Eye (tissue), 1 donor: ENCODE measurements at regions not wholly inside any gene's neighbourhood (a gene's known extent, or its start where the extent isn't known, plus 50 kb on each side); places are given as distances from the start of the nearest gene placed in this dataset.

Experiments
- DNase-seq: peaks from one replicate; pipeline ENCODE4 v3.0.0-alpha.2; 2015

DNA sequence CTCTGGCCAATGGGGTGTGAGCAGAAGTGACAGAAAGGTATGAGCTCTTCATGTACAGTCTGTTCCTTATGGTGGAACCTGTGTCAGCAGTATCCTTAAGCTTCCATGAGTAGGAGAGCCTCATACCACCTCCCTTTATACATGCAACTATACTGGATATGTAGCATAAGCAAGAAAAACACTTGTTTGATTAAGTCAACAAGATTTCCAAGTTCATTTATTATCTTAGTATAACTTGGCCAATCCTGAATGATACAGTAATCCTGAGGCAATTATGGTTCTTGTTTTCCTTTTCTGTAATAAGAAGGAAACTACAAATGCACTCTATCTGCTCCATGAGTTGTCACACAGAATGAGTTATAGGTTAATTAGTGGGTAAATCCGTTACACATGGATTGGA, 409.6 kb upstream of the ID4 start:
- DNase-seq: no peak

DNA sequence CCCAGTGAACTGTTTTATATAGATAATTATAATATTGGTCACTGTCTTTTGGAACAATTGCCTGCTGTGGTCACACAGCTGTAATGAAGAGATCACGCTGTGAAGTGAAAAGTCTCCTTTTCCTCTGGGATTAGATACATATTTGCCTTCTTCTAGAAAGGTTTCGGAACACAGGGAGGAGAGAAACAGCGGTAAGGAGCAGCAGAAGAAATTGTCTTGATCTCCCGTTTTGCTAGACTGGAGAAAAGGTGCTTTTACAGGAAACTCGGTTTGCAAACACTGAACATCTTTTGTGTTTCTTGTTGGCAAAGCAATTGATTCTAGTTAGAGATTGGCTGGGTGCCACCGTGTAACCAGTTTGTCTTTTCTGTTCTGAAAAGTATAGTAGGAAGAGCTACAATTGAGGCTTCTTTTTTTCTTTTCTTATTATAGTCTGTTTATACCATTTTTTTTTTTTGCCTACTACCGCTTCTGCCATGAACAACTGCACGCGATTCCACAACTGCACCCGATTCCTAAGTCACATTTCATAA, 404.1 kb upstream of the ID4 start:
- peak; percentile 39 for DNase-seq

DNA sequence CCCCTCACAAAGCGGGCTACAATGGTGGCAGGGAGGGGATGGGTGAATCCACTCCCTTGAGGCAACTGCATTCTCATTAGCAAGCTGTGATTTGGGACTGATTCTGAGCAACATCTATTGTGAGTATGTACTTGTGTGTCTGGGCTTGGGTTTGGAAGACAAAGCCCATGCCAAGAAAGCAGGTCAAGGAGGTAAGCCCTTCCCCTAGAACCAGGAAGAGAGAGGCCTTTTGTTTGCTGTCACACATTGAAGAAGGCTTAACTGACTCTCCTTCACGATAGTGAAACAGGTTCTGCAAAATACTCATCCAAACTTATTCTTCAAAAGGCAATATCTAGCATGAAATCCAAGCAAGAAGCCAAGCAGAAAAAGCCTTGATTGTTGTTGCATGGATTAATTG, 403.1 kb upstream of the ID4 start:
- DNase-seq: no peak

DNA sequence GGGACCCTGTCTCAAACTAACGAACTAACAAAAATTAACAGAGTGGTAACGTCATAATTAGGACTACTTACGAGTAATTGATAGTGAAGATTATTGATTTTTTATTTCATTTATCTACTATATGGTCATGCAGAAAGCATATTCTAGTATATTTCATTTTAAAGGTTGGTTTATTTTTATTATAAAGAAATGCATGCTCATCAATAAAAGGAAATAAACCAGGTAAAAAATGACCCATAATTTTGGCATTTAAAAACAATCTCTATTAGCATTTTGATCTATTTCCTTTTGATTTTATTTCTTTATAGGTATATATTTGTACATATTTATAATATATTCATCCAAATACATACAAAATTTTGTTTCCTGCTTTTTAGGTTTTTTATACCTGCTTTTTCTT, 401.4 kb upstream of the ID4 start:
- no peak for DNase-seq

DNA sequence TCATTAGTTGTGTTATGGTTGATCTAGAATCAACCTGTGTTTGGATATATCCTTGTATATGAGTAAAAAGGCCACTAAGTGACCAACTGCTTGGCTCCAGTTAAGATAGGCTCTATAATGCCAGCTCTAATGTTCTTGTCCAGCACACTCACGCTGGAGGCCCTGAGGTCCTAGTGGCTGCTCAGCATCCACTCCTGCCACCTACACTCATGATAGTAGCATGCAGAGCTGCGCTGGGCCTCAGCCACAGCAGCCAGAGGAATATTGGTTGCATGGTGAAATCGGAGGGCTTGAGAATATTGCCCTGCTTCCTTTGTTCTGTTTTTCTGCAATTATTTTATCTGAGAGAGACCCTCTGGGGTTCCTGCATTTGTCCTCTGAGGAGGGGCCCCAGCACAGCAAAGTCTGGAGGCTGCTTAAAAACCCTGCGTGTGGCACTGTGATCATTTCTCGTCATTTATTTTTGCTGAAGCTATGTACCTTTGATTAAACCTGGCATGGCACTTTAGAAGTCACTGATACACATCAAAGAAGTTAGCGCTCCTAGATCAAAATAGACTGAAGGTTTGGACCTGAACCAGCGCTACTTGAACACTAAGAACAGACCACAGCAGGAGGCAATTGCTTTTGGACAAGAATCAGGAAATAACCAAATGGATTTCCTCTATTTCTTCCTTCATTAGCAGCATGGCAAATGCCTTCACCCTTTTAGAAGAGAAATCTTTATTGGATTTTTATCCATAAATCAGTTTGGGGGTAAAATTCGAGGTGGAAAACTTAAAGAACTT, 398.4 kb upstream of the ID4 start:
- DNase-seq: no peak

DNA sequence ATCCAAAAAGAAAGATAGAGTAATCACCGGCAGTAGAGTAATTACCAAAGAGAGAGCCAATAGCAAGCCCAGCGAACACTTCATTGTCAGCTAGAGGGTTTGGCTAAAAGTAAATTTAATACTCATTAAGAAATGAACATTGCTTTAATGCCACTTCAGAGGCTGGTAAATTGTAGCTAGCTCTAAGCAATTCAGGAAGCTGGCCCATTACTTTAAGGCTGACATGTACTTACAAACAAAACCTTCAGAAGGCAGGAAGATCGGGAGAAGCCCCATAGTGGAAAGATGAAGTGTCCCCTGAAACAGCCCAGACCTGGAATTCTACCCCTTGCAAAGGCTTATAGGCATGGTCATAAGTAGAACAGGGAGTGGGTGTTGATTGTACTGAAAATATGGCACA, 396.6 kb upstream of the ID4 start:
- DNase-seq: no peak

DNA sequence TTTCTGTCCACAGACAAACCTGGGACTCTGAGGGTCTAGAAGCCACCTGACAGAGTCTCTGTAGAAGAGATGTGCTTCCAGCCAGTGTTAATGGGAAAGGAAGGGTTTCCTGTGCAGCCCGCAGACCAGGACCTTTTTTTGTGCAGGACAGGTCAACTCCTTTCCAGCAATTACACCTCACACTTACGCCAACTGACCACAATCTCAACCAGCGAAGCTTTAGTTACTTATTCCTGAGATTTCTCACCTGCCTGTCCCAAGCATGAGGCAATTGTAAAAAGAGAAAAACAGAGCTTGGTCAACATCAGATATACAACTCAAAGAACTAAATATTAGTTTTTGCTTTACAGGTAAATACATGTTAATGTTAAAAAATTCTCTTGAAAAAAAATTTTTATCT, 393.8 kb upstream of the ID4 start:
- DNase-seq: no peak

DNA sequence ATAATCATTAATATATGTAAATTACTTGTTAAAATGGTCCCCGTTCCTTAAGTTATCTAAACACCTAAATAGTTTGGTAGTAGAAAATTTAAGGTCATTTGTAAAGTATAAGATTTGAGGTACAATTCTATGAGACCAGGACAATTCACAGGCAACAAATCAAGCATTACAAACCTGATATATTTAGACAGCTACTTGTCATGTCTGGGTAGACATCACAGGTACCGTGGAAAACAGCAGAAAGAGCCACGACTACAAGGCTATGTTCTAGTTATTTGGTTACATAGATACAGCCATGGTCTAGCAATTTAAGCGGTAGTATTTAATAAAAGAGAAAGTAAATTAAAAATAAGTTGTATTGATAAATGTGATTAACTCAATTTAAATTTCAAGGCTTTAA, 393.1 kb upstream of the ID4 start:
- no peak for DNase-seq

DNA sequence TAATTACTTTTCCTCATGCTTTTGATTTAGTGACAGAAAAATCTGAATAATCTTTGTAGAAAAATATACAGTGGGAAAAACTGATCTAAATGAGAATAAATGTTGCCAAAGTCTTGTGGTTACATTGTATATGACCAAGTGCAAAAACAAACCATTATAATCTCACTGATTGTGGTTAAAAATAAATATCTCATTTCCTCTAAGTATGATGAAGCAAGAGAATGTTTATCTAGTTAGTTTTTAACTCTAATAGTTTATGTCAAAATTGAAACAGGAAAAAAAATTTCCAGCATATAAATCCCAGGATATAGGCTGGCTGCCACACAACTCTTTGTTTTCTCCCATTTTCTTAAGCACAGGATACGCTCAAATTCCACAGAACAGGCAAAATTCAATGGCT, 392.7 kb upstream of the ID4 start:
- DNase-seq: no peak

DNA sequence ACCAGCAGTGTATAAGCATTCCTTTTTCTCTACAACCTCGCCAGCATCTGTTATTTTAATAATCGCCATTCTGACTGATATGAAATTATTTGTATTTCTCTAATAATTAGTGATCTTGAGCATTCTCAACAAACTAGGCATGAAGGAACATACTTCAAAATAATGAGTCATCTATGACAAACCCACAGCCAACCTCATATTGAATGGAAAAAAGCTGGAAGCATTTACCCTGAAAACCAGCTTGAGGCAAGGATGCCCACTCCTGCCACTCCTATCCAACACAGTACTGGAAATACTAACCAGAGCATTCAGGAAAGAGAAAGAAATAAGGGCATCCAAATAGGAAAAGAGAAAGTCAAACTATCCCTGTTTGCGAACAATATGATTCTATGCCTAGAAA, 390.6 kb upstream of the ID4 start:
- DNase-seq: no peak

DNA sequence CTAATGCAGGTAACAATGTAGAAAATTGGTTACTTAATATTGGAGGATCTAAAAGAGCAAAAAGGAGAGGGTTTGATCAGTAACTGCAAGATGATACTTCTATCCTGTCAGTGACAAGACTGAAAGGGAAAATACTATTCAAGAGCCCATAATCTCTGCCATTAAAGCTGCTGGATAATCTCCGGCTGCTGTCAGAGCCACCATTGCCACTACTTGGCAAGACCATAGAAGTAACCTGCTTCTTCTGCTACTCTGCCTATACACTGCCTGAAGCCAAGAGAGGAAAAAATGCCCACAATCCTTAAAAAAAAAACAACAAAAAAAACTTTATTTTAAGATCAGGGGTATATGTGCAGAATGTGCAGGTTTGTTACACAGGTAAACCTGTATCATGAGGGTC, 386.5 kb upstream of the ID4 start:
- DNase-seq: no peak

DNA sequence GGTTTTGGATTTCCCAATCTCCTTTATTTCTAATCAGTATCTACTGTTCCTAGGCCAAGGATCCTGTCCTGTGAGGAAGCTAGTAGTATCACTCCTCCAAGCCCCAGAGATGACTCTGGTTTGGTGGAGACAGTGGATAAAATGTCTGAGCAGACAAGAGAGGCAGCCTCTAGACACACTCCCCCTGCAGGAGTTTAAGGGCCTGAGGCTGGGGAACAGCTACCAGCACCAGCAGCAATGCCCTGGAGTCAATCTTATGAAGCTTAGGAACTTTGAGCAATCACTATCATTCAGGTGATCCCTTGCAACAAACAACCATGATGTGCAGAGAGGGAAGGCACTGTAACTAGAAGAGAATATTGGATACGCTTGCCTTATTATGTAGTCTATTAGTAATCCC, 384.7 kb upstream of the ID4 start:
- DNase-seq: no peak

DNA sequence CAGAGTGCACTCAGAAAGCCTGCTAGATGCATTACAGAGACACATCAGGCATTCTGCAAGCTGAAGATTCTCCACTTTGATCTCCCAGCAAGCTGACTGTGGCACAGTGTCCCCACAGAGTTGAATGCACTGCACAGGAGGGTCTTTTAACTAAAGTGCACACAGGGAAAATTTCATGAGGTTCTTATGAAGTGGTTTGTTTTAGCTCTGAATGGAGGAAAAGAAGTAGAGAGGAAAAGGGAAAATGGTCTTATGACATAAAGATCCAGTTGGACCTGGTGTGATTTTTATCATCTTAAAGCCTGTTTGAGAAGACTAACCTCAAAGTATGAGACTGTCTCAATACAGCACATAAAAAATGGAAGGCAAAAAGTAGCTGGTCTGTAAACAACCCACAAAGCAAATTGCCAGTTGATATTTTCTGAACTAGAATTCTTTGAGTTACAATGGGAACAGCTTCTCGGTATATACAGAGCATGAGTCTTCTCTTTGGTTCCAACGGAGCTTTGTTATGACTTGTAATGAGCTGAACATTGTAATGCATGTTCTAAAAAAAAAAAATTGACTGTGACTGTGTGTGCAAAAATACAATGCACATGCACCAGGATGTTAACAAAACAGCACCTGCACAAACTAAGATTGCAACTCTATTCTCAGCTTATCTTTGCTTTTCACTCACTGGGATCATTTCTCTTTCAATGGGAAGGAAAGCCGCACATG, 383.0 kb upstream of the ID4 start:
- DNase-seq: peak; percentile 33

DNA sequence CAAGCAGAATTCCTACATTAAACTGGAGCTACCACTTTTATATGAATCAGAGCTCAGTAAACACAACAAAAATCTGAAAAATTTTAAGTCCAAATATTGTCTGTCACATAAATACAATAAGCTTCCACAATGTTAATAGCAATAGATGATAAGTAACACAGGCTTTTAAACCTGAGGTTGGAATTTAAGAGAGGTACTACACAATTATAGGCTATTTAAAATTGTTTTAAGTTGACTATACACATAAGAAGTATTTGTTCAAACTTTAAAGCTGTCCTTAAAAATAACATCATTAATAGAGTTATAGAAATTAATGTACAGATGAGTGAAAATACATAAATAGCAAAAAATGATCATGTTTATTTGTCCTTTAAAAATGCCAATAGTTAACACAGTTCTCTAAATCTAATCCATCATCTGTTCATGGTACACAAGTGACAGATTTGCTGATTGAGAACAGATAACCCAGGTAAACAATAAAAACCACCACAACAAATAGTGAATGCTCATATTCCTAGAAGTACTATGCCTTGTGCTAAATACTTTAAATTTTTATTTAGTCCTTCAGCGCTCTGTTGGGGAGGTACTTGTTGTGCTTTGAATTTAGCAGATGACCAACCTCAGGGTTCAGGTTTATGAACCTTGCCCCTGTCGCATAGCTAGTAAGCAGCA, 382.3 kb upstream of the ID4 start:
- no peak for DNase-seq

DNA sequence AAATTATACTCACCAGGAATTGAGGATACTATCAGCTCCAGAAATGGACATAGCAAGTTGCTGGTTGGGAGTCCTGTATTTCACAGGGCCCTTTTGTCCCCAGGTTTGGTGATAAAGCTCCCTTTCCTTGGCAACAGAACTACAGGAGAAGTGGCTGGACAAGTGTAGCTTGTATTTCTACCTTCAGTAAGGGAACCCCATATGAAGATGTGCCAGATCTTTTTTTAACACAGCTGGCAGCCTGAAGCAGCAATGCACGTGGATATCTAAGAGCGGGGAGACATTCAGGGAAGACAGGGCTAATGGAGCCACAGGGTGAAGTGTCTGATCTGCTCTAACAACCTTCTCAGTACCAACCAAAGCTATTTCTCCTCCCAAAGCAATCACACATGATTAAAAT, 373.9 kb upstream of the ID4 start:
- DNase-seq: no peak

DNA sequence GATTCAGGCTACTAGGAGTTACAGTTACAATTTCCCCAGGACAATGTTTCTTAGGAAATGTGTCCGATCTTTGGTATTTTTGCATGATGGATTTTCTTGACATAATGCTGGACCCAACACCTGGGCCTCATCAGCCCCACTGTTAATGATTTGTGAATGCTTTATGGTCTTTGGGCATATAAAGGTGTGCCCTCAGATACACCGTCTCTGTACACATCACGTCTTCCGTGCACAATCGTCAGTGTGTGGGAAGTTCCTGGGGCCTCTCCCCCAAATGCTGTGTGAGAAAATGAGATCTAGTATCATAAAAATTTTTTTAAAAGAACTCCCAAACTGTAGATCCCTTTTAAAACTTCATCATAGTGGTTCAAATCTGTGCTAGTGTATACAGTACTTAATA, 373.2 kb upstream of the ID4 start:
- DNase-seq: no peak

DNA sequence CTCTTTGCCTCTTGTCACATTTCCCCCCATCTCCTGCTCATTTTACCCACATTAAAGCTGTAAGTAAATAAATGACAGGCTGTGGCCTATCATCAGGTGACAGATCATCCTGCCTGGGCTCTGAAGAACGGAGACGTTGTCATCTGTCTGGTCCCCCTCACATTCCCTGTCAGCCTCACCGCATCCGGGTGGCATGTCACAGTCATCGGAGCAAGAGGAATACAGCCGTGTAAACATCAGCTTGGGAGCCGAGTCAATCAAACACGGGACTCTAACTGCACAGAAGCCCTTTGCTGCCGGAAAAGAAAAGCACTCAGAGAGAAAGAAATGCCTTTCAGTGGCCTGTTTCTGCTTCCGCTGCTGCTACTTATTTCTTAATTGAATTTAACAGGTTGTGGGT, 371.9 kb upstream of the ID4 start:
- peak; percentile 82 for DNase-seq

DNA sequence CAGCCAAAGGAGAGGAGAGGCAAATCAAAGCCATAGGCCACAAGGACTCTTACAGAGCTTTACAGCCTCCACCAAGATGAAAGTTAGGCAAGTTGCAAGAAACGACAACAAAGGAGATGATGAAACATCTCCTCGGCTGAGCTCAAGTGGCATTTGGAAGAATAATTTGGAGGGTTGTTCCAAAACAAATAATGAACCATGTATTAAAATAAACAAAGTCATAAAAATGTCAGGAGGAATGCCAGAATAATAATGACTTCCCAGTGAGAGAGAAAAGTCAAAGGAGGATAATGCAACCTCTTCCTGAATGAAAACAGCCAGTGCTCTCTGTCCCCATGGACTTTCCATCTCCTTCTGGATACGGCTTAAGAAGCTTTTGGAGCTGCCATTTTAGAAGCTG, 371.4 kb upstream of the ID4 start:
- peak; percentile 23 for DNase-seq

DNA sequence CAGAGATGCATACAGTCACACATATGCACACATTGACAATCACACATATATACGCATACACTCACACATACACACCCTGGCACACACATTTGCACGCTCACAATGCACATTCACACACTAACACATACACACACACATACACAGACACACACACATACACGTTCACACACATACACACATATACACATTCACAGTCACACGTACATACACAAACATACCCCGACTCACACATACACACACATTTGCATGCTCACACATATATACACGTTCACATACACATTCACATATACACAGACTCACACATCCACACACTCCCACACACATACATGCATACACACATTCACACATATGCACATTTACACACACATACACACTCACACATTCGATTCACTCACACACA, 366.8 kb upstream of the ID4 start:
- DNase-seq: no peak

DNA sequence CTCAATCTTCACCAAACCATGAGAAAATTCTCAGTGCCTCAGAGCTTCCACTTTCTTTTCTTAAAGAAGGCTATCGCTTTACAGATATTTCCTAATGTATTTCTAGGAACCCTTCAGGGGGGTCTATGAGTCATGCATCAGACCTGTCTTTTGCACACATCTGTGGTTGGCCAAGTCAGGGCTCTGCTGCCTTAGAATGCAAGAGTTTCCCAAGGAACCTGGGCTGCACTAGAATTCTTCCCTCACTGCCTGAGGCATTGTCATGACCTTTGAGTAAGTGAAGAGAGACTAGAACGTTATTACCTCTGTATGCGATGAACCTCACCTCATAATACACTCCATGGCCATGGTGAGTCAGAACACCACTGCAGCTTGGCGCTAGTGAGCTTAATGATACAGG, 365.0 kb upstream of the ID4 start:
- no peak for DNase-seq

DNA sequence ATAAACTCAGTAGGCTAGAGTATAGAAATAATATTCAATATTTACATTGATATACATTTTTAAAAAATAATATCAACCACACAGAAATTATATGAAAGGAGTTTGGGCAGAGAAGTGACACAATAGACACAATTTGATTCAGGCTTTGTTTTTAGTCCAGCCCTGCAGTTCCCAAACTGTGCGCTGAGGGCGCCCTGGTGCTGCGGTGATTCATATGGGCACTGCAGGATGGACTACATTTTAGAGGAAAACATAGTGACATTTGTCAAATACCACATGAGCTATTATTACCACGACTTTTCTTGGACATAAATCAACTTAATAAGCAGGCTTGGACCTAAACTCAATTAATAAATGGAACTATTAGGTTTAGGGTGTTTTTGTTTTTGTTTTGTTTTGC, 364.3 kb upstream of the ID4 start:
- no peak for DNase-seq

DNA sequence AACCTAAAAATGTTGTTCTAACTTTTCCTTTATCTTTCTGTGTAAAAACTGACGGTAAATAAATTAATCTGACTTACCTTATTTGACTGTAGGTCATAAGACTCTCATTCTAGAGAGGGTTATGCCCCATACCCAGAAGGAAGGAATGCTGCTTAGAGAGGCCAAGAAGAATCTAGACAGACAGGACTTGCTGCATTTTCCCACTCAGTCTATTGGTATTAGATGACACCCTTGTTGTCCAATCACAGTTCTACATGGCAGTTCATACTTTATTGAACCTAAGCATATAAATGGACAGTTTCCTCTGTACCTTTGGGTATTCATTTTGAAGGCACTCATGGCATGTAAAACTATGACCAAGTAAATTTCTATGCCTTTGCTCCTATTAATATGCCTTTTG, 359.6 kb upstream of the ID4 start:
- no peak for DNase-seq

DNA sequence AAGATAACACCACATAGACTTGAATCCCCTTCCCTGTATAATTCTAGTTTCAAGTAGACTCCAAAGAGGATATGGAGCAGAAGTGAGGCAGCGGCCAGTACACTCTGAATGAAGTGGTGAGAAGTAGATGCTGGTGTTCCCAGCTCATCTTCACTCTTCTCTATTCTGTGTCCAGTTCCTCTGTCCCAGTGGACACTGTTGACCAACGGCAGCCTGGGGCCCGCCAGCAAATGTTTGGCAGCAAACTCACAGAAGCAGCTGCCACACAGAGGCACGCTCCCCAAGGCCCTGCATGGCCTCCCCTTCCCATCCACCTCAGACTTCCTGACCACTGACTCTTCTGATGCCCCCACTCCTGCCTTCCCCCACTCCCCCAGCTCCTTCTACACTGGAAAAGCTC, 358.9 kb upstream of the ID4 start:
- no peak for DNase-seq

DNA sequence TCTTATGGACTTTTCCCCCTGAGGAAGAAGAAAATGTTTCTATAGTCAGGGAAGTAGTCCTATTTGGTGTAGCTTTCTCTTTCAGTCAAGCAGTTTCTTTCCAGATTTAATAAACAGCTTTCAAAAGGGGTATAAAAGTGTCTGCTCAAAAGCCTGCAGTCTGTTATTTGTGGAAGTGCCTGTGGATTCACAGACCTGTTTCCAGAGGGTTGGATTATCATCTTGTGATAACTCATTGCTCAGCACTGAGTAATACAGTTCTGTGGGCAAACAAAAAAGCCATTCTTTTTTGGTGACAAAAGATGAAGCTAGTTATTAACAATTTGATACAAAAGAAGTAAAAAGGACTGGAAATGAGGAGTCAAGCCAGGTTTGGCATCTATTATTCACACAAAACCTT, 358.2 kb upstream of the ID4 start:
- peak; percentile 40 for DNase-seq
